ENCODE measurements at regions not wholly inside any gene's neighbourhood (a gene's known extent, or its start where the extent isn't known, plus 50 kb on each side); places are given as distances from the start of the nearest gene placed in this dataset.
"Not testable (repeated sequence)": the region's sequence is repeated elsewhere in the genome, so short reads cannot be mapped to it uniquely, and the experiment has no call there.

DNA sequence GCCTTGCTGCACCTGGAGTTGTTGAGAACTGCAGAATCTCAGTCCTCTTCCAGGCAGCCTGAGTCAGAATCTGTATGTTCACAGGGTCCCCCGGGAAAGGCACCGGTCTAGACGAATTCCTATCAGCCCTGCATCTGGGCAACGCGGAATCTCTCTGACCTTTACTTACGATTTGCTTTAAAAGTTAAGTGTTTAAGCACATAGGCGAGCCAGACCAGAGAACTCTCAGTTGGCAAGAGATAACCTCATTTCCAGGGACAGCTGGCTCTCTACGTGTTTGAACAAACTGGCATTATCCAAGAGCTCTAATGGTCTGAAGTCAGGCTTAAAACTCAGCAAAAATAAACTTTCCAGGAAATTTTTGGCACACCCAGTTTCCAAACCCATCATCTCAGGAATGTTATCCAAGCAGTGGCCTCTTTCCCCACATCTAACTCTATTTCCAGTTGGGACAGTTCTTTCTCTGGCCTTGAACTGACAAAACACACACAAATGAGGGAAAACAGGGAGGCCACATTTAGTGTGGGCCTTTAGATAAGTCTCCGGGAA lies 53.4 kb downstream of the HES1 start:
- DNase-seq (ENCODE audit: low read depth): no peak

DNA sequence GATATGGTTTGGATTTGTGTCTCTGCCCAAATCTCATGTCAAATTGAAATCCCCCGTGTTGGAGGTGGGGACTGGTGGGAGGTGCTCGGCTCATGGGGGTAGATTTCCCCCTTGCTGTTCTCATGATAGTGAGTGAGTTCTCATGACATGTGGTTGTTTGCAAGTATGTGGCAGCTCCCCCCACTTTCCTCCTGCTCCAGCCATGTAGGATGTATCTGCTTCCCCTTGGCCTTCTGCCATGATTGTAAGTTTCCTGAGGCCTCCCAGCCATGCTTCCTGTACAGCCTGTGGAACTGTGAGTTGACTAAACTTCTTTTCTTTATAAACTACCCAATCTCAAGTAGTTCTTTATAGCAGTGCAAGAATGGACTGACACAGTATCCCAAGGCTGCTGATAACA lies 55.9 kb downstream of the HES1 start:
- DNase-seq (ENCODE audit: low read depth): not testable (repeated sequence)

DNA sequence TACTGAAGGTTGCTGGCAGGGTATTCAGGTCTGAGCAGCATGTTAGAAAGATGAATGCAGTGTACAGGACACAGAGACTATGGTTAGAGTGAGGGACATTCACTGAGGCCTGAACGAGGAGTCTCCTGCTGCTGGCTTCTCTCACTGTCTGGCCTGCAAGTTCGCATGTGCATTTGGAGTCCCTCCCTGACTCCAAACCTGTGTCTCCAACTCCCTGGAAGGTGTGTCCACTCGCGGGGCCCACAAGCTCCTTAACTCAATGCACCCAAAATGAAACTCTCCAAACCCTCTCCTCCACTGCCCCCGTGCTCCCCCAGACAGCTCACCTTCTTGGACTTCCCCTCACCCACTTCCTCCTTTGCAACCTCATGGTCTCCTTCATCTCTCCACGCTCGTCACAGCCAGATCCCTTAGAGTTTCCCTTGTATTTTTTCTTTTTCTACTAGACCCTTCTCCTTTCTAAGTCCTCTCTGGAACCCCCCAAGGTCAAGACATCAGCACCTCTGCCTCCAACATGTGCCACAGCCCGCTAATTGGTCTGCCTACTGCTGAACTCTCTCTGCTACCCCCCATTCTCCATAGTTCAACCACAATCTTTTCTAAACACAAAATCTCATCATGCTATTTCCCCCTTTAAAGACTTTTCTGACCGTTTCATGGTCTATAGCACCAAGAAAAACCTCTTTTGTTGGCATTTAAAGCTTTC lies 58.3 kb downstream of the HES1 start:
- no peak for DNase-seq (ENCODE audit: low read depth)

DNA sequence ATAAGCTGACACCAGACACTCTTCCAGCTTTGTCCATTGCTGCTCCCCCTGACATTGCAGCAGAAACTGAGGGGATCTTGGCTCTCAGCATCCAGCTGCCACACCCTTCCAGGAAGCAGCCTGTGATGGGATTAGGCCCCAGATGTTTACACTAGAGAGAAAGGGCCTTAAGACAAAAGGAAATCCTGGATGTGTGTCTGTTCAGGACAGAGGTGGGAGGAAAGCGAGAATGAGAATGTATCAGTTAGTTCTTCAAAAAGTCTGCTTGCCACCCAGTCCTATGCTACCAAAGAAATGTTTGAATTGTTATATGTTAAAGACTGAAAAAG lies 58.8 kb downstream of the HES1 start:
- no peak for DNase-seq (ENCODE audit: low read depth)

DNA sequence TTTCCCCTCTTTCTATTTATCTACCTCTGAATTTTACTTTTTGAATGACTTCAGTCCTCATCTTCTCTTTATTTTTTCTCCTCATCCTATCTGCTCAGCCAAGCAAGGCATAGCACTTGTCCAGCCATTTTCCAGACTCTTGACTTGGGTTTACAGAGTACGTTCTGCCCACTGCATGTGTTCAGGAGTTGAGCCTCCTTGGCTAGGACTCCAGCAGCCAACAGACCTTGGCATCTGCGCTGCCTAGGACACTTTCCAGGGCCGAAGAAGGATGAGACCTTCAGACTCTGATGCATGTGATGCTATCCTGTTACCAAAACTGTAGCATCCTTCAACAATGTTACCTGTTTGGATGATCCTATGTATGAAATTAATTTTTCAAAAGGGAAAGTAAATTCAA lies 59.7 kb downstream of the HES1 start:
- DNase-seq (ENCODE audit: low read depth): no peak

DNA sequence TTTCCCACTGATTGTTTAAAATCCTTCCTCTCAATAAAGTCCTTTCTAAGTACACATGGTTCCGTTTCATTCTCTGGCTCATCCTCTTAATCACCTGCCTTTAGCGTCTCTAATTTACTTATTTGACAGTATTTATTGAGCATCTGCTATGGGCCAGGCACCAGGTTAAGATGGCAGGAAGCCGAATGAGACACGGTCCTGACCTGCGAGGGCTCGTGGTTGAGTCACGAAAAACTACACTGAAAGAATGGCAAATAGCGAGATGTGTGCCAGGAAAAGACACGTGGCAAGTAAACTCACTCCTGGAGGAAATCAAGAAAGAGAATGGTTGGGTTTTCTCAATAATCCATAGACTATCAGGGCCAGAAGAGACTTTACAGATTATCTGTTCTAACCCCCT lies 60.9 kb downstream of the HES1 start:
- DNase-seq (ENCODE audit: low read depth): no peak

DNA sequence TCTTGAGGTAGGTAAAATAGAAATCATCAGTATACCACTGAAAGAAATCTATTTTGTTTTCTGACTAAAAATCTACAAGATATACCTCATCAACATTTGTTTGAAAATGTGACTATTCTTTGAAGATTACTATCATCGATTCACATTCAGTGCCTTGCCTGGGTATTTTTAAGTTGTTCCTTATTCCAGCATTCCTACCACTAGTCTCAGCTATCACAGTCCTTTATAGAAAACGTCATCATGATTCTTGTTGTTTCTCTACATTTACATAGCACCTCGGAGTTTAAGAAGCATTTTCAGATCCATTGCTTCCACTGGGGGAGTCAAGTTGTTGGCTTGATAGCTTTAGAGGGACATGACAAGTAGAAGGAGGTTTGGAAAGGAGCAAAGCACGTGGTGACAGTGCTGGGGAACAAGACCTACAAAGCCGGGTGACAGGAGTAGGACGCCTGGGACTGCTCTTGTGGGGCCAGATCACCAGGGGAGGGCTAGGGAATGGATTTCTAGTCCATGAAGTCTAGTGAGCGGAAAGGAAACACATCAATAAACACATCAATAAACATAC lies 61.5 kb downstream of the HES1 start:
- no peak for DNase-seq (ENCODE audit: low read depth)

DNA sequence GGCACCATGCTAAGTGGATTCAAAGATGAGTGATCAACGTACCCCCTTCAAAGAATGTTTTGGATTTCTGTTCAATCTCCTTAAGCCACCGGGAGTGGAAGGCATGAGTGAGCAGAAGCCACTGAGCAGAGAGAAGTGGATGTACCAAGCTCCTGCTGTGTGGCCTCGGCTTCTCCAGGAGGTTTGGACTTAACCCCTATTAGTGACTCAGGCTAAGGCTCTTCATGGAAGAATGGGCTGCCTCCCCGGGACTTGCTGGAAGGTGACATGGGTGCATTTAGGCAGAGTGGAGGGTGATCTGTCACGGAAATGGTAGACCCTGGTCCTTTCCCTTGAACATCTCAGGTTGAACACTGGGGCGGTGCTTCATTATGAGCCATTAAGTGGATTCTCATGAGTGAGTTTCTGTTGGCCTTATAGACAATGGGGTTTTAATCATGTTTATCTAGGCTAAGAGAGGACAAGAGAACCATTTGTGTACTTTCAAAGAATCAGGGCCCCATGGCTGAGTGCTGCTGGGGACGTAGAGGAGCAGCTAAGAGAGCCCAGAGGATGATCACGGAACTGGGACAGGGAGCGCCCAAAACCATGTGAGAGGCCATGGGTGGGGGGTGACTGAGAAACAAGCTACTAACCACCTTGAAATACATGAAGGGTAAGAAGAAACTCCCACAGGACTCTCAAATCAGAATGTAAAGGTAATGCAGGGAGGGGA lies 62.2 kb downstream of the HES1 start:
- DNase-seq (ENCODE audit: low read depth): no peak

DNA sequence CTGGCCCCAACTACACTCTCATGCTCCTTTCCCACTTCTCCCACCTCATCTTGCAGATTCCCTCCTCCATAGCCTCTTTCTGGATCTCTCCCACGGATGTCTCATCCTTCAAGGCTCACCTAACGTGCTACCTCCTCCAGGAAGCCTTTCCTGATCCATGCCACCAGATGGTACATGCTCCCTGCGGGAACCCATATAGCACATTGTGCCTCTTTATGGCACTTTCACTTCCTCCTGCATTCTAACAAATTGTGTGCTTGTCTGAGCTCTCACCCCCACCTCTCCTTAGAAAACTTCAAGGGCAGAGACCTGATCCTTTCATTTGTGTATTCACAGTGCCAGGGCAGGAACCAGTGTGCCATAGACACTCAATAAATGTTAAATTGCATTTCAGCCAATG lies 63.0 kb downstream of the HES1 start:
- DNase-seq (ENCODE audit: low read depth): no peak

DNA sequence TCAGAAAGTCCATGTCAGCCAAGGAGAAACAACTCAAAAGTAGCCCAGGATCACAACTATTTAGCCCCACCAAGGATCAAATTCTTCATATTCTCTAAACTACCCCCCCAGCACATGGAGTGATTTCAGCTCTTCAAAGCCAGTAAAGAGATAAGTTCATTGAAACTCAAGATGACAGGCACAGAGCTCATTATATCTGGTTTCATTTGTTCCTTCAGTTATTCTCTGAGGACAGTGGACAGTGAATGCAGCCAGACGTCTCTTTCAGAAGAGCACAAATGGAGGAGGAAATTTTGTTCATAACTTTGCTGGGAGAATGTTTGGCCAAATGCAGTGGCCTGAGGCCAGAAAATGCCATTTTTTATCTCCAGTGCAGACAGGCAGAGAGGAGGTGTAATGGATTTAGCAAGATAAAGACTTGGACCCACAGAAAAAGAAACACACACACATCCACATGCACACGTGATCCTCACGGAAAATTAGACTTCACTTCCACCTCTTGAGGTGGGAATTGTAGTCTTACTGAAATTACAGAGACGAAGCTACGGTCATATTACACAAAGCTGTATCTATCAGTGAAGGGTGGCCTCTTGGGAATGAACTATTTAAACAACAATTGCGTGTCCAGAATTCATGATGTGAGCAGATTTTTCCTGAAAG lies 64.6 kb downstream of the HES1 start:
- DNase-seq (ENCODE audit: low read depth): no peak

DNA sequence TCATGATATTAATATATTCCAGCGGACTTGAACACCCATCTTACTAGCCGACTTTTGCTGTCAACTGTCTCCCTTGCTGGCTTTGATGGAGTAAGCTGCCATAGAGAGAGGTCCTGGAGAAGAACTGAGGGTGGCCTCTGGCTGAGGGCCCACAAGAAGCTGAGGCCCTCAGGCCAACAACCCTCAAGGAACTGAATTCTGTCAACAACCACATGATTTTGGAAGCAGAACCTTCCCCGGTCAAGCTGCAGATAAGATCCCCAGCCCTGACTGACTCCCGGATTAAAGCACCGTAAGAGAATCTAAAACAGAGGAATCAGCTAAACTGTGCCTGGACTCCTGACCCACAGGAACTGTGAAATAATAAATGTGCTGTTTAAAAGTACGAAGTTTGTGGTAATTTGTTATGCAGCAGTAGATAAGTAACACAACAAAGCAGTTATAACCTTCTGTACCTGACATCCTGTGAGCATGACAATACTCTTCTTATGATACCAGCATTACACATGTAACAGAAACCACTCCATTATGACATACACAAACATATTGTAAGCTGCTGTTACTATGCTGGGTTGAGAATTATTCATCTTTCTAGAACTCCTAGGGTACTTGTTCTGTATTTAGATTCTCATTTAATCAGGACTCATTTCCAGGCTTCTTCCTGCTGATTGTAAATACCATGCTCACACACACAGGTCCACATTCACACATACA lies 66.2 kb downstream of the HES1 start:
- no peak for DNase-seq (ENCODE audit: low read depth)

DNA sequence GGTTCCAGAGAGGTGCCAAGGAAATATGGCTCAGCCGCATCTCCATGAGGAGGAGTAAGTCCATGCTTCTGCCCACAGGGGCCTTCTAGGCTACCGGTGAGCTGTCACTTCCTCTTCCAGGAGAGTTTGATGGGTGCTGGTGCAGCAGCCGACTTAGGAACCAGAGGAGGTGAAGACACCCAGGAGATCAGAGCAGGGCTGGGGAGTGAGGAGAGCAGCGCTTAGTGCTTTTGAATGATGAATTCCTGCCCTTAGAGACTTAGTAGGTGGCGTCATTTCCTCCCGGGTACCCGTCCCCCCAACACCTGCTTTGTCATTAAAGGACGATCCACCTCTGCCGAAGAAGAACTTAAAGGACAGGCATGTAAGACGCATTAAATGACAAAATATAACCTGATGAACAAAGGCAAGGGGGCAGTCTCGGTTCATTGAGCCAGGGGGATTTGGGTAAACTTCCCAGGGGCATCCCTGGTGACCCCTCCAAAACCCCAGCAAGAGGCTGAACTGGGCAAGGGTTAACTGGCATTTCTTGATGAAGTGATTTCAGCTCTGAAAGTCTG lies 67.6 kb downstream of the HES1 start:
- DNase-seq (ENCODE audit: low read depth): no peak

DNA sequence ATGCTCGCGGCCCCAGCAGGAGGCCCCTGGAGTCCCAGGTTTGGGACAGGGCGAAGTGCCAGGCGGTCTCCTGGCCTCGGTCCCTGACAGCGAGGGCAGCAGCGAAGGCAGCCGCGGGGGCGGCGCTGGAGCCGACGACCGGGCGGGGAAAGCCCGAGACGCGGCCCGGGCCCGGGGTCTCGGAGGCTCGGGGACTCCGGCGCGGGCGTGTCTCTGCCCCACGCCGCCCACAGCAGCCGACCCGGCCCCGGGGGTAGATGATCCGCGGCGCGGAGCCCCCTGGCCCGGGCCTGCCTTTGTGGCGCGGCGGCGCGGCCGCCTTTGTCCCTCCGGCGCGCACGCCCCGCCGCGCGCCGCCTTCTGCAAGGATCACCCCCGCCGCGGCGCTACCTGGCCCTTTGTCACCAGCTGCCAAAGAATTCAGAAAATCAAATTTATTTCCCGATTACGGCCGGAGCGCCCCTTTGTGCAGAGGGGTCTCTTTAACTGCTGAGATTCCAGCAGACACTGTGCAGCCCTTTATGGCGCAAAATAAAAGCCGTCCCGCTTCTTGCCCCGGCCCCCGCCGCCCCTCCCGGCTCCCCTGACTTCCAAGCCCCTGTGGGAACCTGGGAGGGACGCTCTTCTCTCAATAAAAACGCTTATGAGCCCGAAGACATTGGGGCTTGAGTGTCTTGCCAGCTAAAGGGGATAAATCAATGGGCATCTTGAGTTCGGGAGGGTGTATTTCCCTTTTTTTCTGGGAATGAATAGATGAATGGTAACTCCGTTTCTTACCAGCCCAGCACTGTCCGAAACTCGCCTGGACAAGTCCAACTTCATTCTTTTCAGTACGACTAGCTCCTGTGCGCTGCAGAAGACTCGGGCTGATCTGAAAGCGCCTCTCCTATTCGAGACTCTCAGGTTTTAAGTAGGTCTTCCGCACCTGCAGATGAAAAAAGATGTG lies 68.4 kb downstream of the HES1 start:
- DNase-seq (ENCODE audit: low read depth): no peak

DNA sequence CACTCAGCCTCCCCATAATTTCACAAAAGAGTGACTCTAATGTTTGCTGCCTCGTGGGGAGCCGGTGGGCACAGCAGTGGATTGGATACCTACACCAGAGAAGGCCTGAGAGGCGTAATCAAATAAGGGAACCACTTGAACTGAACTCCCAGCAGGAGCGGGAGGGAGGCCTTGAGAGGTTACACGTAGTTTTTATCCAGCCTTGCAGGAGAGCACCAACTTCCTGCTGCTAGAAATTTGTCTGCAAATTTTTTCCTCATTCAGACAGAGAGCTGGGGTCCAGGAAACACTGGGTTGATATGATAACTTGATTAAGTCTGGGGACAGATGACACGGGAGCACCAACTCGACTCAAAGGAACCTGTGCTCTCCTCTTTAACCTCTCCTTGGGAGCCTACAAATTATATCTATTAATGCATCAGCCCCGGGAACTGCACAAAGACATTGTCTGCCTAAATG lies 69.8 kb downstream of the HES1 start:
- no peak for DNase-seq (ENCODE audit: low read depth)

DNA sequence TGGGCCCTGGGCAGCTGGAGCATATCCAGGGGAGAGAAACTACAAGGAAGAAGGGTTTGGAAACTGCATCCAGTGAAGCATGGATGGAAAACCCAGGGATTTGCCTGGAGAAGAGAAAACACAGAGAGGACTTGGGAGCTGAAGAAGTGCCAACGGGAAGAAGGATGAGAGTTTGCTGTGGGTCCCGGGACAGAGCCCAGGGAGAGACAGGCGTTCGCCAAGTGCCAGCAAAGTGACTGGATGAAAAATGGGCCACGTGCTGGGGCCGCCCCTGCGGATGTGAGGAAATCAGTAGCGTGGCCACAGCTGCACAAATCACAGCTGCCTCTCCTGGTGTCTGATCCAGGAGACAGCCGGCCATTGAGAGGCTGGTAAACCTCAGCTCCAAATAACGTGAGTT lies 70.4 kb downstream of the HES1 start:
- no peak for DNase-seq (ENCODE audit: low read depth)

DNA sequence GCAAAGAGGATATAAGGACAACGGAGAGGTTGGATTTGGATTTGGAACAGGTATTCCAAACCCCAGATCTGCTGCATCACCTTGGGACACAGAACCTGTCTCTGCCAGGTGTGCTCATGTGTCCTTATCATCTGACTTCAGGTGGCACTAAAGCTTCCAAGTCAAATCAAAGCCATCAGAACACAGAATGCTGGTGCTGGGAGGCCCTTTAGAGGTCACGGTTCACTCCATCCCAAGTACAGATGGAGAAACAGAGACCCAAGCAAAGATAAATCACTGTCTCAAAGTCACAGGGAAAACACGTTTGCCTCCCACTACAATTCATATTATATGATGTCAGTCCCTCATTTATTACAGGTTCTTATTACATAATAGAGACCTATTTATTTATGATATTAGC lies 72.8 kb downstream of the HES1 start:
- no peak for DNase-seq (ENCODE audit: low read depth)

DNA sequence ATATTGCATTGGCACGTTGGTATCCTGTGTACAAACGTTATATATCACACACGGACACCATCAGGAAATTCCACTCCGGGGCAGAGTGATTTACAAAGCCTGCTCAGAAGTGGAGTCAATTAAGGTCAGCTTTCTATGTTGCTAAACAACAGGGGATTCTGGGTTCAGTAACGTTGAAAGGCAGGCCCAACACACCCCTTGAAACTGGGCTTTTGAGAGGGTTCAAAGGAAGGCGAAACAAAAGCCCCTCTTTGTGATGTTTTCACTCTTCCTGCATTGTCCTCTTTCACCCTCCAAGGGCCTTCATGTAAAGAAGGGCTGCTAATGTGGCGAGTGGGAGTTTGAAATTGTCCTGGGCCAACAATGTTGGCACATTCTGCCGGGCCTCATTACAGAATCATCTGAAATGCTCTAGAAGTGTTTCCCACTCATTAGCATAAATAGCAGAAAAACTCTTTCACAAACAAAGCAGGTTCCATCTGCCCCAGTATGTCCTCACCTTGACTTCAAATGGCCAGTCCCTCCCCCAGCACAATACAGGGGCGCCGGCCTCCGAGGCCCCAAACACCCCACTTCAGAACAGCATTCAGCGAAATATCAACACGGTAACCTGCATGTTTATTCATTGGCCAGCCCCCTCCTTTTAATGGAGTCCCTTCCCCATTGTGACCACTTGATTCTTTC lies 76.4 kb downstream of the HES1 start:
- no peak for DNase-seq (ENCODE audit: low read depth)

DNA sequence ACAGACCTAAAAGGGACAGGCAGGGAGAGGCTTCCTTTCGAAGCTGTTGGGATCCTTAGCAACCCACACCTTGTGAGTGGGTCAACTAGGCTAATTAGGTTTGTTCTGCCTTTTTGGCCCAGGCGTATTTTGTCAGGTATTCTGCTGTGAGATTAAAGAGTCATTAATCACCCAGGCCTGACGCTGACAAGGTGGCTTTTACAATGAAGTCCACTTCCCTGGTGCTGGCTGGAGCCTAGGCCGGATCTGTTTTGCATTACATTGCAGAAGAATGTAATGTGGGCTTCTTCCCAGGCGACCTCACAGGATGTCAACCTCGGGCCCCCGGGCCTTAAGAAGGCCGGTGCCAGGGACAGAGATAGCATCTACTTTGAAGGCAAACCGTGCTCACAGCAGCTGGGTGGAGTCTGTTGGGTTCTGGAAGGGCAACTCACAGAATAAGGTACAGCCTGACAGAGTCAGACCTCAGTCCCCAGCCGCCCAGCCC lies 76.9 kb downstream of the HES1 start:
- no peak for DNase-seq (ENCODE audit: low read depth)

DNA sequence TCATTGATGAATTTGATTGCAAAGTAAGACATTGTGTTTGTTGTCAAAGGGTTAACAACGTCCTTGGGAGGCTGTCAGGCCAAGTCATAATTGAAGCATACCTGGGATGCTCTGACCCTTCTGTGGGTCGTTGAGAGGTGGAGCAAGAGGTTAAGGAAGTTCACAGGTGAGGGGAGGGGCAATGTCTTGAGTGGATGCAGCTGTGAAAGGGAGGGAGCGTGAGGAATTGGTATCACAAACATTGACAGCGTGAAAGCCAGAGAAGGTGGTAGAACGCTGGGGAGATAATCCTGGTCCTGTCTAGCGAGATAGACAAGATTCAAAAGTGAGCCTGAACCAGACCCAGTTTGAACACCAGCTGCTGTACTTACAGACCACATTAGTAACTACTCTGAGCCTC lies 79.4 kb downstream of the HES1 start:
- no peak for DNase-seq (ENCODE audit: low read depth)

All from HS-5 (cell line).